ENCODE measurements at regions not wholly inside any gene's neighbourhood (a gene's known extent, or its start where the extent isn't known, plus 50 kb on each side); places are given as distances from the start of the nearest gene placed in this dataset.

- no TSS peak for BruUV-seq (replicated peaks)
- H3K9me1 ChIP-seq (replicated peaks; ENCODE audit: control insufficient read depth, extremely low read depth, insufficient read depth, low read length), result no peaks in the 10 kb centered on the region
- H3K9me3 ChIP-seq (replicated peaks; ENCODE audit: control insufficient read depth, insufficient read depth, low read length), result no peaks in the 10 kb centered on the region
- CTCF ChIA-PET, result interaction anchor here (0.7 to 2.2 kb wide), 8 partner anchors 14 to 340 kb away, joined by 3 to 12 read pairs (median 5); no protein-coding TSS in a partner anchor
- no peak overlapping the region for H3K4me3 ChIP-seq (replicated peaks in 1 of 3; ENCODE audit: insufficient read depth in 1 of 3, low read depth in 1 of 3, low read length in 3 of 3)
- no peaks in the 10 kb centered on the region for H3K36me3 ChIP-seq (ENCODE audit: control insufficient read depth in 2 of 2, extremely low read depth in 1 of 2, insufficient read depth in 2 of 2, low read length in 2 of 2)
- dilution Hi-C loops (cut with MboI; ENCODE audit: extremely low pct_ligation_motif_present, low sequenced_read_pairs) (no loop called here), intact Hi-C loops (cut with micrococcal nuclease) (no loop called here)
- peaks cover 5% of the 10 kb centered on the region for H3K4me1 ChIP-seq (ENCODE audit: control insufficient read depth, extremely low read depth, insufficient read depth, low read length)
- no peaks in the 10 kb centered on the region for H3K79me2 ChIP-seq (ENCODE audit: control insufficient read depth, insufficient read depth, low read length)
- TF ChIP-seq FOS (IDR thresholded peaks at IDR 0.05; ENCODE audit: borderline replicate concordance, insufficient read depth, low read length) (no peak), MYC (IDR thresholded peaks at IDR 0.05; ENCODE audit: low read depth, low read length) (no peak), GATA2 (IDR thresholded peaks at IDR 0.05; ENCODE audit: insufficient read depth, insufficient read length, low read depth, low read length) (no peak), MAX (IDR thresholded peaks at IDR 0.05; ENCODE audit: insufficient read depth, insufficient read length) (no peak), POLR2AphosphoS5 (IDR thresholded peaks at IDR 0.05; ENCODE audit: insufficient read depth, low read depth, low read length) (no peak), POLR2A (IDR thresholded peaks at IDR 0.05; ENCODE audit: low read depth, low read length) (no peak), EZH2 (IDR thresholded peaks at IDR 0.05; ENCODE audit: borderline replicate concordance, low read depth, low read length, severe bottlenecking) (no peak), JUN (IDR thresholded peaks at IDR 0.05; ENCODE audit: borderline replicate concordance, insufficient read depth, insufficient read length, low read depth) (no peak)
- TF ChIP-seq, protein P1, sequence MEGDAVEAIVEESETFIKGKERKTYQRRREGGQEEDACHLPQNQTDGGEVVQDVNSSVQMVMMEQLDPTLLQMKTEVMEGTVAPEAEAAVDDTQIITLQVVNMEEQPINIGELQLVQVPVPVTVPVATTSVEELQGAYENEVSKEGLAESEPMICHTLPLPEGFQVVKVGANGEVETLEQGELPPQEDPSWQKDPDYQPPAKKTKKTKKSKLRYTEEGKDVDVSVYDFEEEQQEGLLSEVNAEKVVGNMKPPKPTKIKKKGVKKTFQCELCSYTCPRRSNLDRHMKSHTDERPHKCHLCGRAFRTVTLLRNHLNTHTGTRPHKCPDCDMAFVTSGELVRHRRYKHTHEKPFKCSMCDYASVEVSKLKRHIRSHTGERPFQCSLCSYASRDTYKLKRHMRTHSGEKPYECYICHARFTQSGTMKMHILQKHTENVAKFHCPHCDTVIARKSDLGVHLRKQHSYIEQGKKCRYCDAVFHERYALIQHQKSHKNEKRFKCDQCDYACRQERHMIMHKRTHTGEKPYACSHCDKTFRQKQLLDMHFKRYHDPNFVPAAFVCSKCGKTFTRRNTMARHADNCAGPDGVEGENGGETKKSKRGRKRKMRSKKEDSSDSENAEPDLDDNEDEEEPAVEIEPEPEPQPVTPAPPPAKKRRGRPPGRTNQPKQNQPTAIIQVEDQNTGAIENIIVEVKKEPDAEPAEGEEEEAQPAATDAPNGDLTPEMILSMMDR (IDR thresholded peaks at IDR 0.05; ENCODE audit: extremely low read depth in 1 of 2, insufficient read depth in 1 of 2, low read depth in 1 of 2, low read length in 2 of 2), result no peak
- DNase-seq (ENCODE audit: low read depth, low spot score) (peak; percentile 29), FAIRE-seq (no peak)
- peak overlapping the region; percentile 7 for H2AFZ ChIP-seq (ENCODE audit: low read depth, low read length)
- peak overlapping the region; percentile 6 for H3K4me2 ChIP-seq (ENCODE audit: insufficient read depth, low read length)
- H3K27ac ChIP-seq (ENCODE audit: insufficient read depth, low read depth, low read length), result no peak overlapping the region
- H4K20me1 ChIP-seq (replicated peaks; ENCODE audit: control insufficient read depth, extremely low read depth, insufficient read depth, low read length), result no peaks in the 10 kb centered on the region
- H3K9ac ChIP-seq (replicated peaks; ENCODE audit: extremely low read depth, insufficient read depth, low read length), result no peak overlapping the region
- POLR2A ChIA-PET, result interaction anchor here (0.6 kb wide), 1 partner anchor 1223 kb away, joined by 4 read pairs; no protein-coding TSS in a partner anchor
- no peaks in the 10 kb centered on the region for H3K27me3 ChIP-seq (ENCODE audit: control insufficient read depth in 2 of 2, insufficient read depth in 2 of 2, low read length in 2 of 2)
Observed at GRCh38 chr15:39511916-39512260, 69.0 kb upstream of the THBS1 start.

Measured in endothelial cell of umbilical vein (primary cell).